ENCODE measurements at regions not wholly inside any gene's neighbourhood (a gene's known extent, or its start where the extent isn't known, plus 50 kb on each side); places are given as distances from the start of the nearest gene placed in this dataset.

DNA sequence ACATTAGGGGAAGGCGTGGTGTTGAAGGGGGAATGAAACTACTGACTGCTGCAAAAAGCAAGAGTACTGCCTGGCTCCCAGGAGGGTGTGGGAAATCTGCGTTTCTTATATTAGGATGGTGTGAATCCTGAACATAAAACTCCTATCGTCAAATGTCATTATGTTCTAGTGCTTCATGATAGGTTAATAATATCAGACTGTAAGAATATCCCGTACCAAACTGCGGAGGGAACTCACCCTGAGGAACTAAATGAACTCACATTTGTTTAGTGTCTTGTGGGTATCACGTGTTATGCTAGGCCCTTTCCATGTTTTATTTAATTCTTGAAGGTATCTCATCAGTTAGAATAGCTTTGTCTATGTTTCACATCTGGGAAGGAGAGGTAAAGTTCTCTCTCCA, 610.7 kb downstream of the QKI start:
- TF ChIP-seq CTCF (IDR thresholded peaks at IDR 0.05; ENCODE audit: insufficient read depth in 1 of 2, low read depth in 1 of 2, low read length in 1 of 2, severe bottlenecking in 1 of 2, unreplicated experiment in 1 of 2), result no peak
- Histone ChIP-seq H3K4me1 (no peaks in the 10 kb centered on the region), H3K36me3 (ENCODE audit: control insufficient read depth, insufficient read depth, low read length) (no peaks in the 10 kb centered on the region), H3K4me3 (ENCODE audit: low read depth, low read length) (no peak overlapping the region), H3K27me3 (replicated peaks; ENCODE audit: control insufficient read depth, insufficient read depth, low read length) (no peaks in the 10 kb centered on the region), H3K9me3 (no peaks in the 10 kb centered on the region)
- Mint-ChIP-seq H3K27me3 (ENCODE audit: insufficient read depth, unreplicated experiment) (peaks cover 2% of the 10 kb centered on the region), H3K4me1 (ENCODE audit: low read depth, unreplicated experiment) (no peaks in the 10 kb centered on the region), H3K27ac (ENCODE audit: unreplicated experiment) (no peak overlapping the region), H3K9me3 (ENCODE audit: unreplicated experiment) (no peaks in the 10 kb centered on the region), H3K36me3 (ENCODE audit: insufficient read depth, unreplicated experiment) (no peaks in the 10 kb centered on the region), H3K4me3 (ENCODE audit: unreplicated experiment) (no peak overlapping the region)
- DNase-seq, result no peak
- no TSS peak for BruUV-seq (replicated peaks)
- ChIA-PET POLR2A (no interaction called here), CTCF (no interaction called here)
- intact Hi-C loops (cut with micrococcal nuclease; ENCODE audit: unreplicated experiment), result no loop called here

DNA sequence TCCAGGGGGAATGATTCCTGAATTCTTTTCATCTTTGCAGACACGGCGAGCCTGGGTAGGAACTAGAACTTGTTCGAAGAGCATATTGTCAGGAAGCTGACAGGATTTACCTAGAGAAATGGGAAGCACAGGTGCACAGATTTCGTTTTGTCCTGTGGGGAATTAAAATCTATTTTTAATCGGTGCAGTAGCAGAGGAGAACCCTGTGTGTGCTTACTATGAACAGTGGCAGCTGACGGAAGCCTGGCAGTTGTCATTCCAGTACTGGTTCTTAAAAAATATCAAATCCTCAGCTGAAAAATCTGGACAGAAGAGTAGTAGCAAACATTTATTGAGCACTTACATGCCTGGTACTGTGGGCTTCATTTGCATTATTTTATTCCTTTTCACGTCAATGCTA, 609.0 kb downstream of the QKI start:
- ChIA-PET POLR2A (no interaction called here), CTCF (no interaction called here)
- Mint-ChIP-seq H3K4me1 (ENCODE audit: low read depth, unreplicated experiment) (no peaks in the 10 kb centered on the region), H3K4me3 (ENCODE audit: unreplicated experiment) (no peak overlapping the region), H3K27ac (ENCODE audit: unreplicated experiment) (no peak overlapping the region), H3K36me3 (ENCODE audit: insufficient read depth, unreplicated experiment) (no peaks in the 10 kb centered on the region), H3K27me3 (ENCODE audit: insufficient read depth, unreplicated experiment) (peaks cover 2% of the 10 kb centered on the region), H3K9me3 (ENCODE audit: unreplicated experiment) (no peaks in the 10 kb centered on the region)
- no TSS peak for BruUV-seq (replicated peaks)
- Histone ChIP-seq H3K36me3 (ENCODE audit: control insufficient read depth, insufficient read depth, low read length) (no peaks in the 10 kb centered on the region), H3K9me3 (no peaks in the 10 kb centered on the region), H3K4me1 (no peaks in the 10 kb centered on the region), H3K4me3 (ENCODE audit: low read depth, low read length) (no peak overlapping the region), H3K27me3 (replicated peaks; ENCODE audit: control insufficient read depth, insufficient read depth, low read length) (no peaks in the 10 kb centered on the region)
- TF ChIP-seq CTCF (IDR thresholded peaks at IDR 0.05; ENCODE audit: insufficient read depth in 1 of 2, low read depth in 1 of 2, low read length in 1 of 2, severe bottlenecking in 1 of 2, unreplicated experiment in 1 of 2), result no peak
- intact Hi-C loops (cut with micrococcal nuclease; ENCODE audit: unreplicated experiment), result no loop called here
- DNase-seq, result no peak

DNA sequence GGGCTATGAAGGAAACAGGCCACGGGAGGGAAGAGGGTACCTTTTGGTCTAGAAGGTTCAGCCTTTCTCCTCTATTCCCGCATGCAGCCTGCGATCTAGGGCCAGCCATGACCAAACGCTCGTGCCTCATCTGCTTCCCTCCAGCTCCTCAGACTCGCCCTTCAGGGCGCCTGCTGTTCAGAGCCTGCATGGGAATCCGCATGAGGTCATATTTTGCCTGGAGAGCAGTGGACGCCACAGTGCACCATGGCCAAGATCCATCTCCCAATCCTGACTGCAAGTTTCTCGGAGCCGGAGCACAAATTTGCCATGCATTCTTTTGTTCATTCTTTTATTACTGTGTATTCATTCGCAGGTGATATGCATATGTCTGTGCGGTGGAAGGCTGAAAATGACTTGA, 608.1 kb downstream of the QKI start:
- BruUV-seq (replicated peaks), result no TSS peak
- no peak for TF ChIP-seq CTCF (IDR thresholded peaks at IDR 0.05; ENCODE audit: insufficient read depth in 1 of 2, low read depth in 1 of 2, low read length in 1 of 2, severe bottlenecking in 1 of 2, unreplicated experiment in 1 of 2)
- Histone ChIP-seq H3K4me3 (ENCODE audit: low read depth, low read length) (no peak overlapping the region), H3K4me1 (no peaks in the 10 kb centered on the region), H3K27me3 (replicated peaks; ENCODE audit: control insufficient read depth, insufficient read depth, low read length) (no peaks in the 10 kb centered on the region), H3K9me3 (no peaks in the 10 kb centered on the region), H3K36me3 (ENCODE audit: control insufficient read depth, insufficient read depth, low read length) (no peaks in the 10 kb centered on the region)
- ChIA-PET CTCF (no interaction called here), POLR2A (no interaction called here)
- Mint-ChIP-seq H3K27me3 (ENCODE audit: insufficient read depth, unreplicated experiment) (peaks cover 2% of the 10 kb centered on the region), H3K27ac (ENCODE audit: unreplicated experiment) (no peak overlapping the region), H3K36me3 (ENCODE audit: insufficient read depth, unreplicated experiment) (no peaks in the 10 kb centered on the region), H3K4me1 (ENCODE audit: low read depth, unreplicated experiment) (no peaks in the 10 kb centered on the region), H3K9me3 (ENCODE audit: unreplicated experiment) (no peaks in the 10 kb centered on the region), H3K4me3 (ENCODE audit: unreplicated experiment) (no peak overlapping the region)
- DNase-seq, result no peak
- intact Hi-C loops (cut with micrococcal nuclease; ENCODE audit: unreplicated experiment), result no loop called here

Data from Caco-2 (cell line).